HG02642 (cell line): ENCODE measurements at regions not wholly inside any gene's neighbourhood (a gene's known extent, or its start where the extent isn't known, plus 50 kb on each side); places are given as distances from the start of the nearest gene placed in this dataset.
"Not testable (repeated sequence)": the region's sequence is repeated elsewhere in the genome, so short reads cannot be mapped to it uniquely, and the experiment has no call there.

ENCODE experiments used
- ATAC-seq: cut with Tn5 transposase; IDR thresholded peaks from one replicate; pipeline ENCODE4 v1.9.1; 2021; ENCODE audit warnings: mild to moderate bottlenecking; ENCODE audit not compliant: unreplicated experiment, poor library complexity

DNA sequence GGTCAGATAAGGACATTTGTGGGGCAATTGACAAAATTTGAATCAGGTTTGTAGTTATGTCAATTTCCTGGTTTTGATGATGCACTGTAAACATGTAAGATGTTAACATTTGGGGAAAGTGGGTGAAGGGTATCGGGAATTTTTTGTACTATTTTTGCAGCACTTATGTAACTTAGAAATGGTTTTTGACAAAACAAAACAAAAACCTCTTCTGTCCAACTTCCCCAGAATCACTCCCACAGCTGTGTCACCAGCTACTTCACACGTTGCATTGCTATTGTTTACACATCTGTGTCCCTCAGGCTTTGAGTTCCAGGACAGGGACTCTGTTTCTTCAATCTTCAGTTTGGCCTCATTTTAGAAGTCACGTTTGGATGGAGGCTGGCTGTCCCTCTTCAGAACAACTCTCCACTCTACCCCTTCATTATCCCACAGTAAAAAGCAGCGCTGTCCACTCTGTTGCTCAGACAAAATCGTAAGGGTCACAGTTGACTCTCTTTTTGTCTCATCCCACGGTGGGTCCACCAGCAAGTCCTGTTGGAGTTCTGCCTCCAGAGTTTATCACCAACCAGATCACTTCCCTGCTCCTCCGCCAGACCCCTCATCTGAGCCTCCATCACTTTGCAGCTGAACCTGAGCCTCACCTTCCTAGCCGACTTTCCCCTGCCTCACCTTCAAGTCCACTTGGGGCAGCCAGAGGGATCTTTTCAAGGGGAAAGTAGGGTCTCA lies 63.2 kb downstream of the NENF start:
- no peak for ATAC-seq

DNA sequence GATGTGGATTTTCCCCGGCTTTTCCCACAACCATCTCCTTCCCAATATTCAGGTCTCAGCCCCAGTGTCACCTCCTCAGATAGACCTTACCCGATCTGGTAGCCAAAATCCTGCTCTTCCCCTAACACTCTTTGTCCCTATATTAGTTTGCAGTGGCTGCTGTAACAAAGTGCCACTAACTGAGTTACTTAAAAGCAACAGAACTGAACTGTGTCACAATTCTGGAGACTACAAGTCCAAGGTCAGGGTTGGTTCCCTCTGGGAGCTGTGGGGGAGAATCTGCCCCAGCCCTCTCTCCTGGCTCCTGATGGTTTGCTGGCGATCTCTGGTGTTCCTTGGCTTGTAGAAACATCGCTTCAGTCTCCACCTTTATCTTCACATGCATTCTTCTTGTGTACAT lies 64.0 kb downstream of the NENF start:
- ATAC-seq = no peak

DNA sequence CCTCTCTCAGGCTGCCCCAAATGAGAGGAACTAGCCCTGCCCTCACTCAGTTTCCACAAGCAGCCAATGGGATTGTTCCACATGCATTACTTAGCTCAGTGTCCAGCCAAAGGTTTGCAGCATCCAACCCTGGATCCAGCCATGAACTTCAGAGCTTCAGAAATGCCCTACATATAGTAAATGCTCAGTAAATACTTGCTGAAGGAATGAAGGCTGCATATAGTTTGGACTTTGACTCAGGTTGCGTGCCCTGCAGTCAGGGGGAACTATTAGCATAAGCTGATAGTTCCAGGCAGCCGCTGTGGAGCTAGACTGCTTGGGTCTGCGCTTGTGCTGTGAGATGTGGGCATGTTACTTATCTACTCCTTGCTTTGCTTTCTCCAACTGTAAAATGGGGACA lies 64.8 kb downstream of the NENF start:
- no peak for ATAC-seq

DNA sequence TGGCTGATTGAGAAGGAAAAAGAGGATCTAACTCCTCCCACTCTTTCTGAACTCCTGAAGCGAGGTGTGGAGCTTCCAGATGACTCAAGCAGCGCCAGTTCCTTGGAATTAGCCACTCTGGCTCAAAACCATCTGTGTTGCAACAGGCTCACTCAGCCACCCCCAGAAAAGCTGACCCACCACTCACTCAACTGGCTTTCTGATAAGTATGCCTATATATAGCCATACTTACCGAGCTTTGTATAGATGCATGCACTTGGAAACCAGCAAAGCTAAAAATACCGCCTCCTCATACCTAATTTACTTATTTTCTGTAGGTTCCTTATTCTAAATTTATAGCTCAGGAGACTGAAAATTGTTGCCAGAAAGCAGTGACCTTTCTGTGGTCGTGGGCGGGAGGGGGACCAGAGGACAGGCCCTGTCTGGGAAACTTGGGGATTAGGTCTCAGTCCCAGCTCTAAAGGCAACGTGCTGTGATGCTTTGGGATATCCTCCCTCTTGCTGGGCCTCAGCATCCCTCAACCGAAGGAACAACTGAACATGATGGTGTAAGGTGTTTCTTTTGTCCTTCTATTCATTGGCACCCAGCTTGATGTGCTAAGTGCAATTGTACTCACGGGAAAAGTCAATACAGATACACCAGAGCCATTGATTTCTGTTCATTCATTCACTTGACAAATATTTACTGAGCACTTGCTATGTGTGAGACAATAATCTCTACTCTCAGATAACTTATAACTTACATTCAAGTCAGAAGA lies 65.7 kb downstream of the NENF start:
- ATAC-seq = no peak

DNA sequence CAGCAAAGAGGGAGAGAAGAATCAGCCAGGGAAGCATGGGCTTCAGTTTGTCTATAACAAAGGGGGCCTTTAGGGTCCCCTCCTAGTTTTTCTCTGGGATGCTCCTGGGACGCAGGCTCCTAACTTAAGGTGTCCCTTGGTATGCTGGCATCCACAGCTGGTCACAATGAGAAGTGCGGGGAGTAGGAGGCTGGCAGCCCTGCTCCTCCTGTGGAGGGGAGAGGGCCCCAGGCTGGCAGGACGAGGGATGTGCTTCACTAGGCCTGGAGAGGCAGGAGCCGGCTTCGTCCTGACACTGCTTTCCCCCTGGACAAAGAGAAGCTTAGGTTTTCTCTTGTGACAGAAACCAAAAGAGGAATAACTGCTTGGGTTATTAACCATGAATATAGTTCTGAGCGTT lies 67.6 kb downstream of the NENF start:
- ATAC-seq = no peak

GRCh38 chr1:212500983-212501382 lies 68.3 kb downstream of the NENF start:
- ATAC-seq = no peak

DNA sequence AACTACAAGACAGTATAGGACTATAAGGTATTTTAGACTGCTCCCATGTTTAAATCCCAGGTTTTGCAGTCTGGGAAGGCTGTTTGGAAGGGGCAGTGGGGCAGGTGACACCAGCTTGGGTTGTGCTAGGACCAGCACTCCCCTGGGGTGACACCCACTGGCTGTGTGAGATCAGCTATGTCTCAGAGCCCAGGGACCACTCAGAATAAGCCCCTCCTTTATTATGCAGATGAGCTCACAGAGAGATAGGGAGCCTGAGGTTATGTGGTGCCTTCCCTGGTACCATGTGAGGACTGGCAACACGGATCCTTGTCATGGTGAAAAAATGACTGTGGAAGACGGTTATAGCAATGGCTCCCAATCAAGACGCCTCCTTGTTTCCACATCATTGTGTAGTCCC lies 71.0 kb downstream of the NENF start:
- ATAC-seq = no peak

DNA sequence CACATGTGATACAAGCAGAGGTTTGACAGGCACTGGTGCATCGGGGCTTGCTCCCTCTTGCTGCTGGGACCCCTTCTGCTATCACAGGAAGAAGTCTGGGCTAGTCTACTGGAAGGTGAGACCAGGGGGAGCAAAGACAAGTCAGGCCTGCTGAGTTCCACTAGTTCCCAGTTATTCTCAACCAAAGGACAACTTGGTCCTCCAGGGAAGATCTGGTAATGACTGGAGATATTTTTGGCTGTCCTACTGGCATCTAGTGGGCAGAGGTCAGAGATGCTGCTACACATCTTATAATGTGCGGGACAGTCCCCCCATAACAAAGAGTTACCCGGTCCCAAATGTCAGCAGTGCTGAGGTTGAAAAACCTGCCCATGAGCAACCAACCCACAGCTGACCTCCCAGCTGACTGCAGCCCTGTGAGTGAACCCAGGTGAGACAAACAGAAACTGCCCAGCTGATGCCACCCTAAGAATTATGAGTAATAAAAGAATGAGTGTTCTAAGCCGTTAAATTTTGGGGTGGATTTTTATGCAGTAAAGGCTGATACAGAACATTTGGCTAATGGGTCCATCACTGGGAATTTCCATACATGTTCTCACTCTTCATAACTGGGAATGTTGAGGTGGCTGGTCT lies 71.6 kb downstream of the NENF start:
- ATAC-seq = no peak

DNA sequence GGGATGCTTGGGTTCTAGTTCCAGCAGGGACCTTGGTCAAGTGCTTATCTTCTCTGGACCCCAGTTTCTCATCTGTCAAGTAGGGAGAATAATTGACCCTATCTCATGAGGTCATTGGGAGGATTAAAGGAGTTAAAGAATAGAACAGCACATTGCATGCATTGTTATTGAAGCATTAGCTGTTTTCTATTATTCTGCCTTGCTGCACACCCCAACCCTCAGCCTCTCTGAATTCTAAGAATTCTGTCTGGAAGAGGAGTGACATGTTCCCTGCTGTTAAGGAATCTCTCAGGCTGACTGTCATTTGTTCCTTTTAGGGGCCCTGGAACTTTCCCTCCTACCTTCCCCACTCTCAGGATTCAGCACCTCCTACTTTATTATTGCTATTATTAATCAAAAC lies 73.9 kb downstream of the NENF start:
- ATAC-seq = no peak

DNA sequence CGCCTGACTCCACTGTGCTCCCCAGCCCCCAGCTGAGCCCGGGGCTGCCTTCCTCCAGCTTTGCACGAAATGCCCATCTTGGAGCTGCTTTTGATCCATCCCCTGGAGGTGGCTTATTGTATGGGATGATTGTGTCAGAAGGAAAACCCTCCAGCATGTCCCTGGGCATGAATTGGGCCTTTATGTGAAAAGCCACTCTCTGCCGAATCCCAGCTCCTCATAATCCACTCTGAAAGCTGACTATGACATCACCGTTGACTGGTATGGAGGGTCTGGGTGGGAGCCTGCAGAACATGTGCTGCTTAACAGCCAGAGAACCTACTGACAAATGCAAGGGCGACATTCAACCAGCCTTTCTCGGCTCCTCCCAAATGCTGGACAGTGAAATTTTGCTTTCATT lies 74.6 kb downstream of the NENF start:
- no peak for ATAC-seq

- no peak for ATAC-seq
Measured at GRCh38 chr1:212512816-212513559, 80.3 kb downstream of the NENF start.

GRCh38 chr1:212513586-212513985 lies 80.9 kb downstream of the NENF start:
- no peak for ATAC-seq

DNA sequence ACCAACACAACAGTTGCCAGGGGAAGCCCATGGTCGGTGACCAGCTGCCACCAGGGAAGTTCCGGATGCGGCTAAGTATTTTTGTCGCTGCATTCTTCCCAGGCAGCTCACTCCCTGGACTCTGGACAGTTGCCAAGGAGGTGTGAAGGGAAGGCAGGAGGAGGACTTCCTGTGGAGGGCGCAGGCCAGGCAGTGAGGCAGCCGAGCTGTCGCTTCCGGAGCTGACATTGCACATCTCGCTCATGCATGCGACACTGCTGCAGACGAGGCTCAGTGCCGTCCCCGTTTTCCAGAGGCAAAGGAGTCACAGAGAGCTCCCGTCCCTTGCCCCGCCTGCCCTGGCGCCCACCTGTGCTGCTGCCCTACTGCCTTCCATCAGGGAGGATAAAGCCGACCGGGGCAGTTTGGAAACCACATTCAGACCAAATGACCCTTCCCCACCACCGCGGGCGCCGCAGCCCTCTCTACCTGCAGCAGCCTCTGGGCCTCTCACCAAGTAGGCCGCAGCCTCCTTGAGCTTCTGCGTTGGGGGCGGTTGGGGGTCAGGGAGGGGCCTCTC lies 81.4 kb downstream of the NENF start:
- no peak for ATAC-seq

- ATAC-seq = no peak
Measured at GRCh38 chr1:212514782-212515181, 82.1 kb downstream of the NENF start.

DNA sequence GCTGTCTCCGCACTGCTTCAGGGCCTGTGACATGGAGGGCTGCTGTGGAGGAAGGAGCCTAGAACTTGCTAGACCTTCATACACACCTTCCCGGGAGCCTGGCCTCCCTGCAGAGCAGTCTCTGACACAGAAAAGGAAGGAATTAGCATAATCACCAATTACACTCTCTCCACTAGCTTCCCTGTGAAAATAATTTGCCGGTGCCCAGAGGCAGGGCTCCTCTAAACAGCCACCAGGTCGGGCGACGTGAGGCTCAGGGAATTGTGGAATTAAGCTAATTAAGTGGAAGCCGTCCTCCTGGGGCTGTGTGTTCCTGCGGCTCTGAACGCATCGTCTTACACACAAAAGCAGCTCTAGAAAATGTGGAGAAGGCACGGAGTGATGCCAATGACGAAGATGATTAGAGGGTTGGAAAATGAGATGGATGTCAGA lies 82.6 kb downstream of the NENF start:
- no peak for ATAC-seq

GRCh38 chr1:212516012-212516411 lies 83.3 kb downstream of the NENF start:
- not testable (repeated sequence) for ATAC-seq

DNA sequence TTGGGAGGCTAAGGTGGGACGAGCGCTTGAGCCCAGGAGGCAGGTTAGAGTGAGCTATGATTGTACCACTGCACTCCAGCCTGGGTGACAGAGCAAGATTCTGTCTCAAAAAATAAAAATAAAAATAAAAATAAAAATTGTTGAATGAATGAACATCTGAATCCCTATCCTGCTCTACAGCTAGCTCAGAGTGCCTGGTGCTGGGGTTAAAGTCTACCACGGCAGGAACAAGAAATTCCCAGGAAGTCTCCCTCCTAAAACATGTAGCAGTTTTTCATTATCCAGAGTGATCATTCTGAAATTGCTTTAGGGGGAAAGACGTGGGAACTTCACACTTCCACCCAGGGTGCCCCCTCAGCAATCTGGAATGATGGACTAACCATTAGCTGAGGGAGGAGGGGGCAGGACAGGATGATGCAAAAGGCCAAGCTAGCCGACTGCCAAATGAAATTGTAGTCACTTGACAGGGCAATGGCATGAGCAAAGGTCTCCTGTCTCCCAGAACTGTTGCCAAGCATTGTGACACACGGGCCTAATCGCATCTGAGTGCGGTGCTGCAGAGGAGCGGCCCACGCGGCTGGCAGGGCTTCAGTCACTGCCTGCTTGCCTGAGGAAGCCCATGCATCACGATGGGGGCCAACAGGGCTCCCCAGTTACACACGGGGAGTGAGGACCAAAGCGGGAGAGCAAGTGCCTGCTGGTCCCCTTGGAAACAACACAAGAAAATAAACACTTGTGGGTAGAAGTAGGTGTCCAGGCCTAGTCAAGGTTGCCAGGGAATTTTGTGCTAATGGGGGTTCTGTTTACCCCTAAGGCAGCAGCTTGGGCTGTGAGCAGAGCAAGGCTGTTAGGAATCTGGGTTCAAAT lies 85.7 kb downstream of the NENF start:
- ATAC-seq = no peak

DNA sequence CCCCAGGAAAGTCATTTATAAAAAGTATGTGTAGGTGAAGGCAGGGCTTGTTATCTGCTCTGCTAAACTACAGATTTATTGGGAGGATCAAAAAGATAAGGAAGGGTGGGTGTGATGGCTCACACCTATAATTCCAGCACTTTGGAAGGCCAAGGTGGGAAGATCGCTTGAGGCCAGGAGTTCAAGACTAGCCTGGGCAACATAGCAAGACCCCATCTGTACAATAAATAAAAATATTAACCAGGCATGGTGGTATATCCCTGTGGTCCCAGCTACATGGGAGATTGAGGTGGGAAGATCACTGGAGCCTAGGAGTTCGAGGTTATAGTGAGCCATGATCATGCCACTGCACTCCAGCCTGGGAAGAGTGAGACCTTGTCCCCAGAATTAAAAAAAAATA lies 86.4 kb downstream of the NENF start:
- no peak for ATAC-seq

DNA sequence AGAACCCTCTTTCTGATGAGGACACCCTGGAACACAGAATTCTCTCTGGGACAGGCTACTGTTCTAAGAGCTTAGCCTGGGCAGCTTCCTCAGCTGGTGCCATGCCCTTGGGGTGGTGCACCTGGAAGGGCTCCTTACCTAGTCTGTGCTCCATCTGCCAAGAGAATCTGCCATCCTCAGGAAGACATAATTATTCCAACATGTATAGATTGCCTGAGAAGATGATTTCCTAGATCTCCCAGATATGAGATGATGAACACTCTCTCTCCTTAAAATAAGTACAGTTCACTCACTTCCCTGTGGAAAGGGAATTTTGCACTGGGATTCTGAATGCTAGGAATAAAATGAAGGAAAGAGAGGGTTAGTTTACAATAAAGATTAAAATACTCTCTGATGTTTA lies 87.6 kb downstream of the NENF start:
- no peak for ATAC-seq

DNA sequence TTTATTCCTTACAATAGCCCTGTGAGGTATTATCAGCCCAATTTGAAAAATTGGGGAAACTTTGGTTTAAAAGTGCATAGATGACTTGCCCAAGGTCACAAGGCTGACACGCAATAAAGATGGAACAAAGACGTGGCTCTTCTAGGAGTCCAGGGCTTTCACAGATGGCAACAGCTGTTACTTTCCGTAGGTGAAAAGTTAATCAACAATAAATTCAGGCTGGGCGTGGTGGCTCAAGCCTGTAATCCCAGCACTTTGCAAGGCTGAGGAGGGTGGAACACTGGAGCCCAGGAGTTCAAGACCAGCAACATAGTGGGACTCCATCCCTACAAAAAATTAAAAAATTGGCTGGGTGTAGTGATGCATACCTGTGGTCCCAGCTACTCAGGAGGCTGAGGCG lies 87.8 kb upstream of the ATF3 start:
- ATAC-seq = no peak
